COLO829 (cell line): ENCODE measurements at regions not wholly inside any gene's neighbourhood (a gene's known extent, or its start where the extent isn't known, plus 50 kb on each side); places are given as distances from the start of the nearest gene placed in this dataset.
A peak's percentile ranks its signal among the peaks of the same experiment; 100 is the strongest.

Experiments used
- DNase-seq: peaks from one replicate; pipeline ENCODE4 v3.0.0; 2012; ENCODE audit warnings: low spot score

DNA sequence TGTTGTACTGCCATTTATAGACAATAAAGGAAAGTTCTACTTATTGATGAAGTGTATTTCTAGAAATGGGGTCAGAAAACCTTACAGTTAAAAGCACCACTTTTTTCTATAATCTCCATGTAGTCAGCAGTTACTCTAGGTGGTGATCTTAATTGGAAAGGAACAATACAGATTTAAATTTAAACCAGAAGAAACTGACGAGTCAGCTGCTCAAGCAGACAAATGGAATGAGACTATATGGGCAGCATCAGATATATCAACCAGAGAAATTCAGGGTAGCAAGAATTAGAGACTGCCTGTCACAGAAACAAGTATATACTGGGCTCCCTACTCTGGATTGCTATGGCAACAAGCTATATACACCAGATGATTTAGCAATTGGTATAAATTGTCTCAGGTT, 99.6 kb upstream of the SCG2 start:
- DNase-seq = no peak

DNA sequence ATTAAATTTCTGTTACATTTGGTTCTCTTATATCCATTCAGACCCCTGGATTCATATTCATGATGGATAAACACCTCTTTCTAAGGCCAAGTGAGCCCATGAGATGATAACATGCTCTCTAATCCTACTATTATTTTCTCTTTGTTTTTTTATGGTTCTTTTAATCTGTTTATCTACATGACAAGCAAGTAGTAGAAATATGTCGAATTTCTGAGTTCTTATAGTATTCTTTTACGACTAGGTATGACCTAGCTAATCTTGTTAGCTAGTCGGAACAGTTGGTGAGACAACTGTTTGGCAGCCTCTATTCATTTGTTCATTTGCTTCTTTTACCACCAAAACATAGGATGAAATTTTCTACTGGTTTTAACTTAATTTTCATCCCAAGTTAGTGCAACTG, 98.1 kb upstream of the SCG2 start:
- DNase-seq = no peak

DNA sequence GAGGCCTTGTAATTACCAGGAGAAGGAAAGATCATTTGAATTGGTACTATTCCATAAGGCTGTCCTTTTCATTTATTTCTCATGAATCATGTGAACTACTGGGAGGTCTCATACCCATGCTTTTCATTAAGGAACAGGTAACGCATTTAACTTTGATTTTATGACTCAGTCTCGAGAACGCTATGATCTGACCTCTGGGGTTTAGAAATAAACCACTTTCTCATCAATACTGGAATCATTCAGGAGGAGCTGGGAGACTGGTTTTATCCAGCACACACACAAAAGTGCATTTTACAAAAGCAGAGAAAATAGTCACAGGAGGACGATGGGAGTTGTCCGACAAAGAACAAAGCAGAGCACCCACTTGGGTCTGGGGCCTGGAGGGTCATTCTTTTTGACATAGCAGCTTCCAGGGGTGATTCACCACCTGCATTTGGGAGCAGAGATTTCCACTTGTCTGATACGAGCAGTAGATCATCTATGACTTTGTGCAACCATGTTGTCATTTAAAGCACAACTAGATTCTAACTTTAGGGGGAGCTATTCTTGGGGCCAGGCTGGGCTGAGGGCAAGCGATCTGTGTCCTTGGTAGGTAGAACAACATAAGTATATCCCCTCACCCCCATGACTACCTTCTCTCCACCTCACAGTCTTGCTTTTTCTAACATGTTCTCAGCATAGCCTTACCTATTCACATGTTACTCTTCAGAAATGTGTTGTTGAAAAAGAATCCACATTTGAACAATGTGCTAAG, 95.9 kb upstream of the SCG2 start:
- DNase-seq = peak; percentile 31

DNA sequence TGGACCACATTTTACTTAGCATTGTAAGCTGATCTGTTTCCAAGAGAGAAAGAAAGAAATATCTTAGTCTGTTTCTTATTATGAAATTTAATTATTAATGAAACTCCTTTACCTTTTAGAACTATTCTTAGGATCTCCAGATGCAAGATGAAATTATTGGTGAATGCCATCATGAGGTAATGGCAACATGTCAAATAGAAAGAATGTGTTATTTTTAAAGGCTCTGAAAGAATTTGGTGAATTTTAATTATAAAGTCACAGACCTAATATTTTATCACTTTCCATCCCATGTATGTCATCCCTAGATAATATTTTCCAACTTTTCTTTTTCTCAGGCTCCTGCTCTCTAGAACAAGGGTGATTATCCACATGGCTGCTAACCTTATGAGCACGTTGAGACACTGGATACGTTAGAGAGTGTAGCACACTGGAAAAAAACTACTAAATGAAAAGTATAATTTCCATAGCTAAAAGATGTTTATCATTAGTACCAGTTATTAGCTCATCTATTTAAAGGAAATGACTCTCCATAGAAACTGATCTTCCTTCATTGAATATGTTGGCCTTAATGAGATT, 95.2 kb upstream of the SCG2 start:
- DNase-seq = no peak

DNA sequence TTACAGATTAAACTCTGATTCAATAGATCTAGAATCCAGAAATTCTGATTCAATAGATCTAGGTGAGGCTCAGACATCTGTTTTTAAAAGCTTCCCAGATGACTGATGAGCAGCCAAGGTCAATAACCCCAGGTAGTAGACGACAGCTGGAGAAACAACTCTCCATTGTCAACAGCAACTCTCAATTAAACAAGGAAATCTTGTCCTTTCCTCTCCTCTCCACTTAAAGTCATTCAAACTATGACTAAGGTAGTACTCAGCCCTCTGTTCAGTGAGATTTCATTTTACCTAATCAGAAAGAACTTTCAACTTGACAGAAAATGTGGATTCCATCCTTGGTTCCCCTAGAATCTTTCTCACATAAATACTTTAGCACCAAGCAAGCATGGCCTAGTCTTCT, 94.6 kb upstream of the SCG2 start:
- peak; percentile 41 for DNase-seq

DNA sequence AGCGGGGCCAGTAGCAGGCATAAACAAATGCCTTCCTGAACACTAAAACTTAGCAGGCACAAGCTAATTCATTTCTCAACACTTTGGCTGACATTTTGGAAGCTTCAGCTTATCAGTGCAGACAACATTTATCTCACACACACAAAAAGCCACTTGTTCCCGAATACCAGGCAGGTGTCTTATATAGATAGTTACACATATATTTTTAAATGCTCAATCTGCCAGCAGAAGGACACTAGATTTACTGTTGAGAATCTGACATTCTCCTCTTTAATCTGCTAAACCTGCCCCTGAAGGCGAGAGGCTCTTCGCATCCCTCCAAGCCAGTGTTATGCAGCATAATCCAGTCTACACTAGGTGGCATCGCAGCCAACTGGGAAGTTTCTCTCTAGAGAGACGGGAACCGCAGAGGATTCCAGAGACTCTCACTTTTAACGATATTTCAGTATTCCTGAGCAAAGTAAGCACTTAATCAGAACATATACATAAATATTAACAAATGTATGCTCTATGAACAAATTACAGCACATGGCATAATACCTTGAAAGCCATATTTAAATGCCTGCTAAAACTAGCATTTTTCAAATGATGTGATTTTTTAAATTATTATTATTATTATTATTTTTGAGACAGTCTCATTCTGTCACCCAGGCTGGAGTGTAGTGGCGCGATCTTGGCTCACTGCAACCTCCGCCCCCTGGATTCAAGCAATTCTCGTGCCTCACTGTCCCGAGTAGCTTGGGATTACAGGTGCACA, 90.2 kb upstream of the SCG2 start:
- peak; percentile 67 for DNase-seq

DNA sequence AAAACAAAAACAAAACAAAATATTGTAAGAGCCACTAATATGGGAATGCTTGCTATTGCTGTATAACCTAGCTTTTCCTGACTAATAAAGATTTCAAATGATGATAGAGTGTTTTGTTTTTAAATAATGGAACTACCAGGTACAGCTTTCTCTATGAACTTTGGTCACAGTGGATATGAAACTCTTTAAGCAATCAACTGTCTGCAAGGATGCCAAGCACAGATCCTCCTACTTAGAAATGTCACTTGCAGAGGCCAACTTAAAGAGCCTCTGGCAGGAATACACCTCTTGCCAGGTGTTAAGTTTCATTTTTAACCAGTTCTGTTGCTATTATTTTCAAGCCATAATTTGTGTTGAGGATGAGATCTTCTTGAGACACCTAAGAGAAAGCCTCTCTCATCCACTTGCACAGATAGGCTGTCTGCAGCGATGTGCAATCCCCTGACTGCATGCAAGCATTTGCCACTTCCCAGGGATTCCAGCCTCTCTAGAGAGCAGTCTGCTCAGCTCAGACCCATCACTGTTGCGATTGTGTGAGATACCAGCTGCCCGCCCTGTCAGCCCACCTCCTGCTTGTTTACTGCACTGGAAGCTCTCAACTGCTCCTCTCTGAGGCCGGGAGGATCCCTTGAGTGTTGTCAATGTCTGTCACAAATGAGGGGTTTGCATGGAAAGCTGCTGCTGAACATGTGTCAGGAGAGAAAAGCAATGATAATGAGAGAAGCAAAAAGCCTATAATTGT, 86.1 kb upstream of the SCG2 start:
- DNase-seq = no peak

DNA sequence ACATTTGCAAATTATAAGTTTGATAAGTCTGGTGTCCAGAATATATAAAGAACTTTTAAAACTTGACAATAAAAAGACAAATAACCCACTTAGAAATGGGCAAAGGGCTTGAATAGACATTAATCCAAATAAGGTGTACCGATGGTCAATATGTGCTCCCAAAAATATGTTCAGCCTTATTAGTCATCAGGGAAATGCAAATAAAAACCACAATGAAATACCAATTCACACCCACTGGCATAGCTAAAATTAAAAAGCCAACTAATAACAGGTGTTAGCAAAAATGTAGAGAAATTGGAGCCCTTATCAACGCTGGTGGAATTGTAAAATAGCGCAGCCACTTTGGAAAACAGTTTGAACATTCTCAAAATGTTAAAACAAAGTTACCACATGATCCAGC, 79.0 kb upstream of the SCG2 start:
- no peak for DNase-seq

DNA sequence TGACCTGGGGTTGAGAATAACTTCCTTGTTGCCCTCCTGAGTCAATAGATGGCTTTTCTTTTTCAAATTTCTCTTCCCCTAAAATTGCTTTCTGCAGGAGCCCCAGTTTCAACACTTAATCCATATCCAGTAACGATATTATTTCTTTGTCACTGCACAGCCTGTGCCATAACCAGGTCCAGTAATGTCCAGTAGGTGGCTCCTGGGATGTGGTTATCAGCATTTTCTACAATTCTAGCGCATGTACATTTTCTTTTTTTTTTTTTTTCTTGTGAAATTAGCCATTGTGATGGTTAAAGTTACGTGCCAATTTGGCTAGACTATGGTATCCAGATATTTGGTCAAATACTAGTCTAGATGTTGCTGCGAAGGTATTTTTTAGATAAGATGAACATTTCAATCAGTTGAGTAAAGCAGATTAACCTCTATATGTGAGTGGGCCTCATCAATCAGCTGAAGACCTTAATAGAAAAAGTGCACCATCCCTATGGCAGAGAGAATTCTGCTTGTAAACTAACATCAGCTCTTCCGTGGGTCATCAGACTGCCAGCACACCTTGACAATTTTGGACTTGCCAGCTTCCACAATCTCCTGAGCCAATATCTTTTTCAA, 72.9 kb upstream of the SCG2 start:
- DNase-seq = peak; percentile 56

DNA sequence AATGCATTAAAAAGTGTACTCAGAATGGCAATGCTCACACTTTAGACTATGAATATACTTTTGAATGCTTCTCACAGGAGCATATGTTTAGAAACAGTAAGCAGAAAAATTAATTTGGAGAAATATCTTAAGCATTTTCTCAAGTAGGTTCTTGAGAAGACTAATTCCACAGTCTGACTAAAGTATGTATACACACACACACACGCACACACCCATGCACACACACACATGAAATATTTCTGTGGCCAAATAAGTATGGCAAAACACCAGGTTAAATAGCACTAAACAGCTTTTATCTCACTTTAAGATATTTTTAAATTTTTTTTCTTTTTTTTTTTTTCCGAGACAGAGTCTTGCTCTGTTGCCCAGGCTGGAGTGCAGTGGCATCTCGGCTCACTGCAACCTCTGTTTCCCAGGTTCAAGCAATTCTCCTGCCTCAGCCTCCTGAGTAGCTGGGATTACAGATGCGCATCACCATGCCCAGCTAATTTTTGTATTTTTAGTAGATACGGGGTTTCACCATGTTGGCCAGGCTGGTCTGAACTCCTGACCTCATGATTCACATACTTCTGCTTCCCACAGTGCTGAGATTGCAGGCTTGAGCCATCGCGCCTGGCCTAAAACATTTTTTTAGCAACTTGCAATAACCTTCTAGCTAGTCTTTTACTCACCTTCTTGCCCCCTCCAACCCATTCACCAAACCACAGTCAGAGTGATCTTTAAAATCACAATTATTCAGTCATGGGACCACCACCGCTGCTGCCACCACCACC, 67.5 kb upstream of the SCG2 start:
- no peak for DNase-seq

DNA sequence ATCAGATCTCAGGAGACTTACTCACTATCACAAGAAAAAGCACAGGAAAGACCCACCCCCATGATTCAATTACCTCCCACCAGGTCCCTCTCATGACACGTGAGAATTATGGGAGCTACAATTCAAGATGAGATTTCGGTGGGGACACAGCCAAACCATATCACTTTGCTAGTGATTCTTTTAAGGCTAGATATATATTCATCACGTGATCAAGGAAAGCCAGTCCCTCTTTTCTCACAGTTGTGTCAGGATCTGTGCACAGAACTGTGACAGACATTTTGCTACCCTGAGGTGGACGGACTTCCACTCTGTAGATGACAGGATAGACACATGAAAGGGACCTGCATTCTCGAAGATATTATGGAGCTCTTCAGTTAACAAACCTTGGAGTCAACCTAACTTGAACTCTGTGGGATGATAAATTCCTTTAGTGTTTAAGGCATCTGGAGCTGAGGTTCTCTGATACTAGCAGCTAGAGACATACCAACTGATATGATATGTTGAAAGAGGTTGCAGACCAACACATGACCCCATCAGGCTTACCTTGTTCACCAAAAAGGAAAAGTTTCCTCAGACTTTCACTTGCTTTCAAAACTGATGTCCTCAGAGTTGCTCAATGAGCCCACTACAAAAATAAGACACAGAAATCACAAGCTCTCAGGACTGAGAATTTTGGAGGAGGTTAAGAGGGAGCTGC, 66.3 kb upstream of the SCG2 start:
- no peak for DNase-seq

DNA sequence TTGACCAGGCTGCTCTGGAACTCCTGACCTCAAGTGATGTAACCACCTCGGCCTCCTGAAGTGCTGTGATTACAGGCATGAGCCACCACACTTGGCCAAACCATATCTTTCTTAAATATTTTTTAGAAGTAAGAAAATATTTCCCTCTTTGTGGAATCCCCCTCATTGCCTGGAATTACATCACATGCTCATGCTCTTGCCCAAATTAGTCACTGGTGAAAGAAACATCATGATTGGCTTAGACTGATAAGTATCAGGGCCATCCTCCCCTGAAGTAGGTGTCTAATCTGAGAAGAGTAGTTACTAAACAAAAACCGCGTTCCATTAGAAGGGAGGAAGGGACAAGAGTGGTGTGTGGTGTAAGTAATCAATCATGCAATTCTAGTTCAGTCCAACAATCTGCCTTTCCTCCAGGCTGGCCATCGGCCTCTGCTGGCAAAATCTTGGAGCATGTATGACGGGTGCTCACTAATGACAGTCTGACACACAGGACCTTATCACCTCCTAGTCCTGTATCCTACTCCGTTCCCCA, 52.3 kb upstream of the SCG2 start:
- no peak for DNase-seq

DNA sequence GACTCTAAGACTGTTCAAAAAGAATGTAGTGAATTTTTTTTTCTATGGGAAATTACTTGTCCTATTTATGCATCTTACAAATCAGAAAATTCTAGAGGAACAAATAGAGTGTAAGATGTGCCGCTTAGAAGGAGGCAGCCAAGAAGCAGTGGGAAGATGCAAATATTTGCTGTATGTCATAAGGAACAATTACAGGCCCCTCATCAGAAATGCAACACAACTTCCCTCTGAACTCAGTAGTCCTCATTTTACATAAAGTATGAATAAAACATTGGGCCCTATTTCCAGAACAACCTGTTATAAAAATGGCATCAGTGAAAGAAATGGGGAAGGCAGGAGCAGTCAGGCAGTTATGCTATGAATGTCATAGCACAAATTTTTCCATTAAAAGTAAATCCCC, 50.7 kb upstream of the SCG2 start:
- DNase-seq = no peak

DNA sequence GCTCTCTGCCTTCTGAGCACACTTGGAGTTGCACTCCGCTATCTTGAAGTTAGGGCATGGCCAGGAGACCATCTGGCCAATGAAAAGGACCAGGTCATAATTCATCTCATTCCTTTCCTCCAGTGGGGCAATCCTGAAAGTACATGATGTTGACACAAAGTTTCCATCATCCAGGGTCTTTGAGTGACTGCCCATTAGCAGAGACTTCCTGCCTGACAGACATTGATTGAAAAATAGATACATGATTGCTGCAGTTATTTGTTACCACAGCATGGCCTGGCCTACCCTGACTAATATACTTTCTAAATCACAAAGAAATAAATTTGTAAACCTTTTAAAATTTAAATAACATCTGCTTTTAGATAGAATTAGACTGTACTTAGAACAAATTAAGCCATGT, 50.0 kb upstream of the SCG2 start:
- no peak for DNase-seq
